CD4-positive, alpha-beta T cell treated with Interleukin-1 beta for 1 hour (primary cell): ENCODE measurements at regions not wholly inside any gene's neighbourhood (a gene's known extent, or its start where the extent isn't known, plus 50 kb on each side); places are given as distances from the start of the nearest gene placed in this dataset.

Source experiments
- DNase-seq, 2 donors: peaks; one replicate each; pipeline ENCODE4 v3.0.0-alpha.2; 2020 to 2022

DNA sequence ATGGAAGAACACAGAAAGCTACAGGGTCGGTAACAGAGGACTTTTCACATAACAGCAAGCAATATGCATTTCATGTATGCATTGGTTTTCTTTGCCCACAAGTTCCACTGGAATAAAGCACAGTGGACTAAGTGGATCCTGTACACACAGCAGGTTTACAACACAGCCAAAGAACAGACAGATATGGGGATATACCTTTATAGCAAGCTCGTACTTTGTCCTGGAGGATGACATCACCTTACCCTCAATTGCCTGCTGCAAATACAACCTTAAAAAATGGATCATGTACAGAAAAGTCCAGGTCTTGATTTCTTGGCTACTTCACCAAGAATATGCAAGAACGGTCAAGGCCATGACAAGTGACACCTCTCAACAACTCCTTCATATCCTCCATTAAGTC is 1445.5 kb downstream of the MAT2B start:
- DNase-seq: no peak

DNA sequence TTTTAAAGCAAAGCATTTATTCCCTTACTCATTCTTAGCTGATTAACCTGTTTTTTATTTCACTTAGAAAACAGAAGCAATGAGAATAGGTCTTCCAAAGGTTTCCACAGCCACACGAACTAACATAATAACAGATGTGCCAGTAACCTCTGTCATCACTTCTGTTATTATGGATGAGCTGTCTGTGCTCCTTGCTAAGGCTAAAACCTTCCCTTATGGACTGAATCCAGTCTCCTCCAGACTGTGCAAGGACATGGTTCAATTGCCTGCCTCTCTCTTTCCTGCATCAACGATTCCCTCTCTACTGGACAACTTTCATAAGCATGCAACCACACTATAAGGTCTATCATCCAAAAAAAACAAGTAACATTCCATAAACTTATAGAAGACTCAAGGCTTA is 1446.2 kb downstream of the MAT2B start:
- no peak for DNase-seq

DNA sequence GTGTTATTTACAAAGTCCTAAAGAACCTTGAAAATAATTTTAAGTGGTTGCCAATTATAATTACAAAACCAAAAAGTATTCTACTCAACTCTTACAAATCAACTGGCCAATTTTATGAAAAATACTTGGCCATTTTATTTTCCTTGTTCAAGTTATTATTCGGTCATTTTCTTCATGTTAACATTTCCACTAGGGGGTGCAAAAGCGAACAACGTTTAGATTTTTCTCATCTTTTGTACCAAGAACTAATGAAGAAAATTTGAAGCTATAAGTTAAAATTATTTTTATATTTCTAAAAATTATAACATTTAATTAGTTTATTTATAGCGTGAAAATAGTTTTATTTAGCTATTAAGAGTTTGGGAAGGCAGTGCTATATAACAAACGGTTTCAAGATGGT is 1453.3 kb downstream of the MAT2B start:
- DNase-seq: no peak

DNA sequence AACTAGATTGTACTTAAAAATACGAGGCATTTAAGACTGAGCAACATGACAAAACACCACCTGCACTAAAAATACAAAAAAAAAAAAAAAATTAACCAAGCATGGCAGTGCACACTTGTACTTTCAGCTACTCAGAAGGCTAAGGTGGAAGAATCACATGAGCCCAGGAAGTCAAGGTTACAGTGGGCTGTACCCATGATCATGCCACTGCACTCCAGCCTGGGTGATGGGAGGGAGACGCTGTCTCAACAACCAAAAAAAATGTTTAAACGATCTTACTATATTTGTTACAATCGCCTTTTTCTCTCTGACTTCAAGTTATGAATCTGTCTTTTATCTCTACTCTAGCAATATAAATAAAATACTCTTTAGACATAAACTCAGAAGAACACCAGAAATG is 1454.3 kb downstream of the MAT2B start:
- DNase-seq: no peak

DNA sequence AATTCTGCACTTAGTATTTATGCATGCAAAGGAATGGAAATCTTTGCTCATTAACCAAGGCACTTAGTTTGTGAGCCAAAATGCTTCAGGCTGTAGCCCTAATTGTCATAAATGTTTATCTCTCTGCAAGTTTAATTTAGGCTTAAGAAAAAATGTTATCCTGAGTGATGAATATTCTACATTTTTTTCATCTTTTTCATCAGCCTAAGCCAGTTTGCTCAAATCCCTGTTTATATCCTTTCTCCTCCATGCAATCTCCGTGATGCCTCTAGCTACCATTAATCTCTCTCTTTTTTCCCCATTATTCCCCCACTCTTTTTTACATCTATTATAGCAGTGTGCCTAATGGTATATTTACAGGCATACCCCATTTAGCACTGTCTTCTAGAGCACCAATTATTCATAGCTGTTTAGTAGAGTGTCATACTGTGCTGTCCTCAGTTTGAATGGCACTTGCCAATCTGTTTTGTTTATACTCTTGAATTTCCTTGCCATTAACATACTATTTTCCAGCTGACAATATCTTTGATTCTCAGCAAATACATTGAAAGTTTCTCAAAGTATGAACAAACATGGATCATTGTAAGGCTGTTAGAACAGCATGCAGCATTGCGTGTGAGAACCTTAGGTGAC is 1457.0 kb downstream of the MAT2B start:
- DNase-seq: no peak

DNA sequence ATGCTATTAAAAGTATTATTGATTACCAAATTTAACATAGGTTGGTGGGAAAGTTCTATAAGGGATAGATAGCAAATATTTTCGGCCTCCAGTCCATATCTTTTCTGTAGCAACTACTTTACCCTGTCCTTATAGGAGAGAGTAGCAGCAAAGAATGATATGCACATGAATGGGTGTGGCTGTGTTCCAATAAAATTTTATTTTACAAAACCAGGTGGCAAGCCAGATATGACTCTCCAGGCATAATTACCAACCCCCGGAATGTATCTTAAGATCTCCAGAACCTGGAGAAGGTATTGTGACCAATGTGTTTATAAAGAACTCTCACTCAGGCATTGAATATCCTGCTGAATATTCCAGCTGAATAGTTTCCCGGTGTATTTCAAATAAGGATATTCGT is 1461.2 kb downstream of the MAT2B start:
- DNase-seq: no peak

DNA sequence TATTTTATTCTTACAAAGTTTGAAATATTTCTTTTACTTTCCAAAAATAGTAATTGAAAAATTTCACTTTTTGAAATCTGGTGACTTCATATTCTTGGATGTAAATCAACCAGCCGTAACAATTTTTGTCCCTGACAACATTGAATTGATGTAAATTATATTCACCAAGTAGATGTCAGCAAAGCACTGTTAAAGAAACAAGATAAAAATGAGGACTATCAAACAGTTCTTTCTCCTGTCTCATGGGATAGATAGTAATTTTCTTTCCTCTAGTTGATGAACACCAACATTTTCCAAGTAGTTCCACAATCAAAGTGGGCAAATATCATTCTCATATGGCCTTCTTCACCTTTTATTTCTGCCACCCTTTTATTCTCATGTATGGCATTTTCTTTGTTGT is 1461.9 kb downstream of the MAT2B start:
- no peak for DNase-seq

DNA sequence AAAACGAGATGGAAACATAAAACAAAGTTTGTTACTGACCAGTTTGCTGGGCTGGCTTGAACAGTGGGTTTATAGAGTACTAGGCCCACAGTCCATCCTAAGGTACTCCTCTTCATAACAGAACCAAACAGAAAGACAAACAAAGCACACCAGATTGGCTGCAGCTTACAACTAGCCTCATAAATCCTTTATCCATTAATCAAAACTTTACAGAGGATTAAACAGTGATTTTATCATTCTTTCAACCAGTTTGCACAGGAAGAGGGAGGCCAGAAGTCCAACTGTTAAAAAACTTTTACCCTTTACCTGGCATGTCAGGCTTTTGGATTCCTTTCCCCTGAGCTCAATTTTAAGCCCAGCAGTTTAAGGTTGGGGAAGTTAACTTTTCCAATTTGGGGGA is 1467.6 kb downstream of the MAT2B start:
- no peak for DNase-seq

DNA sequence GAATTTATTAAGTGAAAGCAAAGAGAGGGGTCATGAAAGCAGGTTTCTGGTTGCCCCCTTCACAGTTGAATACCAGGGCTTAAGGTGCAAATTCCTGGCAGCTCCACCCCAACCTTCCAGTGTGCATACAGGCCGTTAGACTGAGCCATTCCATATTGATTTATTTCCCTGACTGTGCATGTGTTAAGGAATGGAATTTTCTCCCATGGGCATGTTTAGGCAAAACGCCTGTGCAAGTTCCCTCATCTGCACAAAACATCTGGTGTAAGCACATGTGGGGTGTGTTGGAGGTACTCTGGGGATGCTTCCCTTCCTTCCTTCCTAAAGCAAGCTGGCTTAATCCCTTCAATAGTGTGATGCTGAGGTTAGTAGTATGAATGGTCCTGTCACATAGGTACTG is 1470.6 kb downstream of the MAT2B start:
- no peak for DNase-seq

DNA sequence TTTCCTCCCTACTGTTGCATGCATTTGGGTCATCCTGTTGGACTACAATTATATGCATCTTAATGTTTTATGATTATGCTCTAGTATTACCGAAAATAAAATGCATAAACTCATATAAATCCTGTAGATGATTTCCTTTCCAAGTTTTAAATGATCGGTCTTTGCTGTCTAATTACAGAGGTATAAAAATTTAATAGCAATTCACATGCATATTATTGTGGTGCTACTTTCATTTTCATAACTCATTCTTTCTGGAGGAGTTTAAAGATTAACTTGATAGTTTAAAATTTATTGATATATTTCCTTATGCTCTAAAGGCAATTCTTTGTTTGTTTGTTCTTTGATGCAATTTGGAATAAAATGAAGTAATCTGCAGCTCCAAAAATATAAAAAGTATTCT is 1475.1 kb downstream of the MAT2B start:
- no peak for DNase-seq

DNA sequence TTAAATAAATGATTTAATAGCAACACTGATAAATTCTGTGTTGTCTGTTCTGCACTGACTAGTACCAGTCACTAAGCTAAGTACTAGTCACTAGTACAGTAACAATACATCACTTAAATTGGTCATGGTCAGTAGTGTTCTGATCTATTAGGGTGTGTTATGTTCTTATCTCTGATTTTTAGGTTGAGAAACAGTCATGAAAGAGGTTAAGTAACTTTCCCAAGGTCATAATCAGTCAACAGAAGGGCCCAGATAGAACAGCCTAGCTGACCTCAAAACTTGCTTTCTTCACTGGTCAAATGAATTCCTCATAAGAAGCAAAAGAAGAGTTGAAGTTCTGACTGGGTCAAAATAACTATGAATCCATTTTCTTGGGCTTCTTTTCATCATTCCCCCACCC is 1492.7 kb downstream of the MAT2B start:
- no peak for DNase-seq

DNA sequence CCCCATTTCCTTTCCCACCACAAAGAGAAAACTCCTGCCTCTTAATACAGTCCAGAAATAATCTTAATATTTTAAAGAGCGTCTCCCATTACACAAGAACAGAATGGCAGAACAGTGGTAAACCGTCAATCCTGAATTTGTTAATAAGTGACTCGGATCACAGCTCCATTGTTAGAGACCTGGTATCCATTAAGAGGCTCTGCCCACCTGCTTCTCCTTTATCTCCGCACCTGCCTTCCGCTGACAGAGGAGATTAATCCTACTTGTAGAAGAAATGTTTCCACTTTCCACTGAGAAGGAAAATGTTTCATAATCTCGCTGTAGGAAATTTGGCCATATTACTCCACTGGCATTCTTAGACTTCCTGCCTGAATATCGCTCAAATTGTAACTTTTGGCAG is 1493.2 kb downstream of the MAT2B start:
- DNase-seq: no peak

DNA sequence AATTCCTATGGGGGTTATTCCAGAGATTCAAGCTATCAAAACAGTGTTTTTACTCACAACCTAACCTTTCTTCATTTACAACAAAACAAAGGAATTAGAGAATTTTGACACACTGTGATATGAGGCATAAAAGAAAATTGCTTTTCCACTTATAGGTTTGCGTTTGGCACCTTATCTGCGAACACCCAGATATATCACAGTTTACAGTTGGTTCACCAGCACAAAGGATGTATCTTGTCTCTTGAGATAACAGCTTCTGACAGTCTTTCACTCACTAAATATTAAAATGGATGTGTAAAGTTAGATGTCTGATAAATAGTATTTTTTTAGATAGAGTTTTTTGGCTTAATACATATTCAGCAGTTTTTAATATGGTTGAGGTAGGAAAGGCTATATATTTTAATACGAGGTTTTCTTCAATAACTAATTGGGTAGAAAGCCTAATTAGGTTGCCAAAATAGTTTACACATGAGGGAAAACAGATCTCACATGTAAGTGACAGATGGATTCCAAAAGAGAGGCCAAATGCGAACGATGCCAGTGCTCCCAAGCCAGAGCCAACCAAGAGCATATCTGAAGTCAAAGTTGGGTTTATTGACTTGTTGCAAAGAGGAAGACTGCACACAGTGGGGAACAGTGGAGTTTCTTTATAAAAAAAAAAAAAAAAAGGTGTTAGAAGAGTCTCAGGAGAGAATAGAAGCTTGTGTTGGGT is 1495.2 kb downstream of the MAT2B start:
- DNase-seq: no peak

DNA sequence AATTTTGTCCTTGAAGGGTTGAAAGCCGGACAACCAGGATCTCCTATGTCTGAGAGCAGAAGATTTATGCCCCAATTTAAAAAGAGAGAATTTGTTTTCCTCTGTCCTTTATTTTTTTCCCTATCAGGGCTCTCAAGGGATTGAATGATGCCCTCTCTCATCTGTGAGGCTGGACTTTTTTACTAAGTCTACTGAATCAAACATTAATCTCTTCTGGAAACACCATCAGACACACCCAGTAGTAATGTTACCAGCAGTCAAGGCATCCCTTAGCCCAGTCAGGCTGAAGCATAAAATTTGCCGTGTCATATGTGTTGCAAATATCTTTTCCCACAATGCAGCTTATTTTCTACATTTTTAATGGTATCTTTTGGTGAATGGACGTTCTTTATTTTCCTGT is 1497.9 kb downstream of the MAT2B start:
- no peak for DNase-seq

DNA sequence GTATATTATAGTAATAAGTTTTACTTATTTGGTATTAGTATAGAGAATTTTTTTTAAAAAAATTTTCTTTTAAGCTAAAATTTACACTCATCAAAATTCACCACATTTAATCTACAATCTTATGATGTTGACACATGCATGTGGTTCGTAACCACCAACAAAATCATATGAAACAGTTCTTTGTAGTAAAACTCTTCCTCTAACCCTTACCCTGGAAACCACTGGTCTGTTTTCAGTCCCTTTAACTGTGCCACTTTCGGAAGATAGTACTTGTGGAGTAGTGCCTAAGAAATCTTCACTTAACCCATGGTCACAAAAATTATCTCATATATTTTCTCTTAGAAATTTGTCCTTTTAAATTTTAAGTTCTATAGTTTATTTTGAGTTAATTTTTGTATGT is 1498.8 kb downstream of the MAT2B start:
- DNase-seq: no peak

DNA sequence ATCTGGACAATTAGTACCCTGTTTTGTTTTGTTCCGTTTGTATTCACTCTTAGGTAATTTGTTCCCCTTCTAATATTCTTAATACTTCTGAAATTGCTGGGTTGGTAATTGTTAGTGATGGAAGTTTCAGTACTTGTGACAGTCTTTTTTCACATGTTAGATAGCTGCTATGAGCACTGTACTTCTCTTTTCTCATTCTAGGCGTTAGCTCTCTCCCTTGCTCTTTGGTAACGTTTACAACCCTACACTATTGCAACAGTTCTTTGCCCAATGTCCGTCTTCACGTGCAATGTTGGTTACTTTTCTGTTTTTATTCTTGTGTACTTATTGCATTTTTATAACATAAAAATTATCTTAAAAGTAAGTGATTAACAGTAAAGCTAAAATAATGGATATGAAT is 1509.0 kb downstream of the MAT2B start:
- no peak for DNase-seq

DNA sequence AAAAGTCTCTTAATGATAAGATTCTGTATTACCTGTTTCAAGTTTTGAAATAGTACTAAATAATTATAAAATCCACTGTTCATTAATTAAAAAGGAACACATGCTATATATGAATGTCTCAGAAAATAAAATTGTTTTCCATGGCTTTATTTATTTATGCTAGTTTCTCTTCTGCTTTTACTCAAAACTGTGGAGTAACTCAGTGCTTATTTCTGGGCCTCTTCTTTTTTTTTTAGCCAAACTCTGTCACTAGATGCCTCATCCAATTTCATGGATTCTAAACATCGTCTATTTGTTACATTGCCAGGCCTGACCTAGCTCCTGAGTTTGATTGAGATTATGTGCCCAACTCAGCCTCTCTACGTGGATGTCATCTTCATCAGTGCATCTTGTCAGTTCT is 1509.7 kb downstream of the MAT2B start:
- no peak for DNase-seq

DNA sequence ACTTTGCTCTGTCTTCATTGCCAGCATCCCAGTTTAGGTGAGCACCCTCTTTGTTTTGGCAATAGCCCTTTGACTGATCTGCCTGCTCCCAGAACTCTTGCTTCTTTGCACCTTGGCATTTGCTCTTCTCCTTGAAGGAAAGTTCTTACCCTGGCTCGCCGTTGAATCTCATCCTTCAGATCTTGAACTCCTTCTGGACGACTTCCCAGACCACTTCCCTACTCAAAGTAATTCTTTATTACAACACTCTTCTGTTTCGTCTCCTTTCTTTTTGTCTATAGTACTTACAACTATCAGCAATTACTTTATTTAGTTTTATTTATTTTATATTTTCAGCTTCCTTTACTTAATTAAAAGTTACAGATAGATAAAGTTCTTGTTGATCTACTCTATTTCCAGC is 1510.1 kb downstream of the MAT2B start:
- DNase-seq: no peak

DNA sequence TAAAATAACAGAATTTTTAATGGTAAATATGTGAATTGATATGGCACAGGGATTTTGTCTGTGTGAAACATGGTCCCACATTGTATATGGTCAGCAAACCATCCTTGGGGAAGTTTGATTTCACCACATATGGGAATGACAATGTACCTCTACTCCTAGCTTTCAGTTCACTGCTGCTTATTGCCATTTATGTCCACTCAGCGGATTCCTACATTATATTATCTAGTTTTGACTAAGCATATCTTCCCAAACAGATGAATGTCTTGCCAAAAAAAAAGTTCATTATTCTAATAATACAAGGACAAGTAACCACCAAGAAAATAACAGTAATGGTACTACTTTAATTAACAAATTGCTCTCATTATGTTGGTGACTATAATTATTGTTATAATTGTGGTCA is 1521.6 kb downstream of the MAT2B start:
- no peak for DNase-seq

DNA sequence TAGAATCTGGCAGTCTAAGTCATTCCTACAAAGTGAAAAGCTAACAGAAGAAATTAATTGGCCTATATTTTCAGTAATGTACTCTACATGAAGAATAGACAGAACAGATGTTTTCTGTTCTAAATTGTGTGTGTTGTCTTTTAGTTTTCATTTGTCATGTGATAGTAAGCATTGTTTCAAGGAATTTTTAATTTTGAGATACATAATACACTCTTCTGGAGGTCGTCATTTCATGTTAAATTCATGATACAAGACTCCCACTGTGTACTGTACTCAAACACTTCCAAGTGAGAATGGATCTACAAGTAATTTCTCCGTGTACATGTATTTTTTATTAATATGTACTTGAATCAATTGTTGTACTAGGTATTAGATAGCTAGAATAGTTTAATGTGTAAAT is 1522.9 kb downstream of the MAT2B start:
- no peak for DNase-seq

DNA sequence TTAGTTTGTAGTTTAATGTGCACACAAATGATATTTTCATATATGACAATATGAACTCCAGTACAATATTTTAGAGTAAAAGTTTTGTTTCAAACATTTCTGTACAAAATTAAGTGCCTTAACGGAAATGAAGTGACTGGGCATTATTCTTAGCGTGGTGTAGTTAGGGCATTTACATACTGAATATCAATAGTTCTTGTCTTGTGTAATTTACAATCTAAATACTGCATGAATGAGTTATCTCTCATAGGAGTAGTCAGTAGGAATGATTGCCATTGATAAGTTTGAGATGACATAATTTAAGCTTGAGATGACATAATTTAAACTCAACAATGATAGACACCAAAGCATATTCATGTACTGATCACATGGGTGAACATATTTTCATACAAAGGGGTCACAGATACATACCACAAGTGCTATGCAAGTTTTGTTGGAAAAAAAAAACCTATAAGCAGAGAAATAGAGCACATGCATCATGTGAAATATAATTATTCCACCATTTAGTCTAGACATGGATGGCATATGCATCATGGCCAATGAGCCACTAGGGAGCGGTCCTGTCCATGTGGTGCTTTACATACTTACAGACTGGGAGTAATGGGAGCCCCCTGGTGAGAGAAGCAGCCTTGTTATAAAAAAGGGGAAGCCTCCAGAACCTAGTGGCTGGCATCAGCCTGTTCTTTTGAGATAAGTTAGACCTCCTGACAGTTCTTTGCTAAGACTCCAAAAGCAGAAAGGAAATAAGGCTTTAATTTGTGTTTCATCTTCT is 1523.9 kb downstream of the MAT2B start:
- peak; percentile 4 to 20 for DNase-seq

DNA sequence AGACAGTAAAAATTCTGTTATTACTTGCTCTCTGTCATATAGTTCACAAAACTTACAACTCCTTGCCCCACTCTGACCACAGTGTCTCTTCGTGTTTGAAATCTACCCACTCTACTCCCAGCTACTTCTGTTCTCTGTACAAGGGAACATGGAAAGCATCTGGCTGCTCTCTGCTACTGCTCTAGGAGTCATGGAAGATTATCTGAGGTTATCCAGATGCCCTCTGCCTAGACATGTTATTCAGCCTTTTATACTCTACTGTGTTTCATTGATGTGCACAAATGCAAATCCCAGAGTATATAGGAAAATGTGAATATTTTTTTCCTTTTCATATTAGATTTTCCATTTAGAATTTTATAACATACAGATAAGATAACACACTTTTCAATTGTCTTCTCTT is 1525.6 kb downstream of the MAT2B start:
- DNase-seq: no peak

DNA sequence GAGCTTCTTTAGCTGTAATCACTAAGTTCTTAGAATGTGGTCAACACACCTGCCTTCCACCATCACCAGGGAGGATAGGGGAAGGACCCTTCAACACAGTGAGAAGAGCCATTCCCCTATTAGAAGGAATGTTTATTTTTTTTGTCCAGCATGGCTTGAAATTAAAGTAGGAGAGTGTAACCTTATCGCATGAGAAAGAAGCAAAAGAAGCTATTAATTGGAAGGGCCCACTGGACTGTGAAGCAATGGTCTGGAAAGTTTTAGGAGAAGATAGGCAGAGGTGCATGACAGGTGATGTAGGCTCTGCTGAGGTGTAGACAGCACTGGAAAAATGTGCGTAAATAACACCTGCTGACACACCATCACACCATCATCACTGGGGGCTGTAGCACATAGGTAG is 1526.0 kb downstream of the MAT2B start:
- no peak for DNase-seq

DNA sequence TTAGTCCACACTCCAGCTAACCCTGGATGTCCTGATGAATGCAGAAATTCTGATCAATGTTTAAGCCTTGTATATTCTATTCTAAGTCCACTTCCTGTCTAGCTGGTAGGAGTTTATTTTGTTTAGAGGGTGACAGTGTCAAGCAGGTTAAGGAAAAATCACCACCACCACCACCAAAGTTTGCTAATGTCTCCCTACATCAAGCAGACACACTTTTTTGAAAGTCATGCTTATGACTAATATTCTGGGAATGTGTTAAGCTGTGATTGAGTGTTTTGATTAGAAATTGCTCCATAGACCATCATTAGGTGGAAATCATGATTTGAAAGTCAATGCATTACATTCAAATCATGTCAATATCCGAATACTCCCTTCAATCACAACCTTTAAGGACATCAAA is 1530.1 kb downstream of the MAT2B start:
- no peak for DNase-seq
